ENCODE measurements at regions not wholly inside any gene's neighbourhood (a gene's known extent, or its start where the extent isn't known, plus 50 kb on each side); places are given as distances from the start of the nearest gene placed in this dataset.

DNA sequence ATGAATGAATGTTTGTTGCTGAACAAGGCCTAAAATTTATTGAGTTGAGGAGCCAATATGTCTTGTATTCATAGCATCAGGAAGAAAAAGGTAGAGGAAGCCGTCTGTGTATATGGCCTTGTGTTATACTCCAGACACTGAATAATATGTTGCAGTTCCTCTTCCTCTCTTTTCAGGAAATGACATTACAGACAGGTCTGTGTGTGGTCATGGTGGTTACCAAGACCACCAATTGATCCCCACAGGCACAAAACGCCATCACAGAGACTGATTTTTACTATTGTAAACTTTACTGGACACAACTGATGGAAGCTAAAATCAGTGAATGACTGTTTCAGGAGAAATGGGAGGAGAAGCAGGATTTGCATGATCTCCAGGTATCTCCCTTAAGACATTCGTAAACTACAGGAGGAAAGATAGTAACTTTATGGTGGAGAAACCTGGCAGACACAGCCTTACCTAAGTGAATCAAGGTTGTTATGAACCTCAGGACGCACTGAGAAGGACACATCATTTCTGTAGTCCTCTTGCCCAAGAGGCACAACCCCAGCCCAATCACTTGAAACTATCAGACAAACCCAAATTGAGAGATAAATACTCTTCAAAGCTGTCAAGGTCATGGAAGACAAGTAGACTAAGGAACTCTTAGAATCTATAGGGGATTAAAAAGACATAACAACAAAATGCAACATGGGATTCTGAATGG, 334.1 kb upstream of the RGS6 start:
- DNase-seq (ENCODE audit: low read depth in 2 of 2): no peak

DNA sequence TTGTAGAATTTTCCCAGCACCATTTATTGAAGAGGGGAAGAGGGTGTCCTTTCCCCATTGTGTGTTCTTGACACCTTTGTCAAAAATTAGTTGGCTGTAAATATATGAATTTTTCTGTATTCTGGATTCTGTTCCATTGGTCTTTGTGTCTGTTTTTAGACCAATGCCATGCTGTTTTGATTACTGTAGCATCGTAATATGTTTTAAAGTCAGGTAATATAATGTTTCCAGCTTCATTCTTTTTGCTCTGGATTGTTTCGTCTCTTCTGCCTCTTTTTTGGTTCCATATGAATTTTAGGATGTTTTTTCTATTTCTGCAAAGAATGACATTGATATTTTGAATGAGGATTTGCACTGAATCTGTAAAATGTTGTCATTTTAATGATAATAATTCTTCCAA, 331.9 kb upstream of the RGS6 start:
- DNase-seq (ENCODE audit: low read depth in 2 of 2): no peak

DNA sequence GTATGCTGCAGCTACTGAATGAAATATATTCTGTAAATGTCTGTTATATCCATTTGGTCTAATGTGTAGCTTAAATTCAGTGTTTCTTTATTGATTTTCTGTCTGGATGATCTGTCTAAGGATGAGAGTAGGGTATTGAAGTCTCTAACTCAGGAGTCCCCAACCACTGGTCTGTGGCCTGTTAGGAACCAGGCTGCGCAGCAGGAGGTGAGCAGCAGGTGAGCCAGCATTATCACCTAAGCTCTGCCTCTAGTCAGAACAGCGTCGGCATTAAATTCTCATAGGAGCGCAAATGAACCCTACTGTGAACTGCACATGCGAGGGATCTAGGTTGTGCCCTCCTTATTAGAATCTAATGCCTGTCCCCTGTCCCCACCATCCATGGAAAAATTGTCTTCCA, 329.7 kb upstream of the RGS6 start:
- DNase-seq (ENCODE audit: low read depth in 2 of 2): no peak

DNA sequence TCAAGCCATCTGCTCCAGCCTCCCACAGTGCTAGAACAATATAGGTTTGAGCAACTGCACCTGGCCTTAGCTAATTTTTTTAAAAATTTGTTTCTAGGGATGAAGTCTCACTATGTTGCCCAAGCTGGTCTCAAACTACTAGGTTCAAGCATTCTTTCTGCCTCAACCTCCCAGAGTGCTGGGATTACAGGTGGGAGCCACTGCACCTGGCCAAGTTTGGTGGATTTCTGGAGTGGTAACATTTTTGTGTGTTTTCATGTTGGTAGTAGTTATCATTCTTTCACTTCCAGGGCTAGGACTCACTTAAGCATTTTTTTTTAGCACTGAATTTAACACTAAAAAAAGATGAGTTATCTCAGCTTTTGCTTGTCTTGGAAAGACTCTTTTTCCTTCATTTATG, 328.0 kb upstream of the RGS6 start:
- no peak for DNase-seq (ENCODE audit: low read depth in 2 of 2)

DNA sequence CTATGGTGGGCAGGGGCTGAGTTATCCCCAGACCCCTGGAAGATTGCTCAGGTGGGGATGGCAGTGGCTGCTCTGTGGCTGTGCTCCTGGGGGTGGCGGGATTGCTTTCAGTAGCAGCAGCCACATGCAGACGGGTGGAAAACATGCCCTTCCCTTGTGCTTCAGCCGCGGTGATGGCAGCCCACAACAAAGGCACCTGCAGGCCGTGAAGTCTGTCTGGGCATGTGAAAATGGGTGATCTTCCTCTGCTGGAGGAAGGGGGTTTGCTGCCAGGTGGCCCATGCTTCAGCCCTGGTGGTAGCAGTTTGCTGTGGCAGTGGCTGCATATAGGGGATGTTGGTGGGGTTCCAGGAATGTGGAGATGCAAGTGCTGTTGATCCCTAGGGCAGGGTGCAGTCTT, 326.2 kb upstream of the RGS6 start:
- DNase-seq (ENCODE audit: low read depth in 2 of 2): no peak

DNA sequence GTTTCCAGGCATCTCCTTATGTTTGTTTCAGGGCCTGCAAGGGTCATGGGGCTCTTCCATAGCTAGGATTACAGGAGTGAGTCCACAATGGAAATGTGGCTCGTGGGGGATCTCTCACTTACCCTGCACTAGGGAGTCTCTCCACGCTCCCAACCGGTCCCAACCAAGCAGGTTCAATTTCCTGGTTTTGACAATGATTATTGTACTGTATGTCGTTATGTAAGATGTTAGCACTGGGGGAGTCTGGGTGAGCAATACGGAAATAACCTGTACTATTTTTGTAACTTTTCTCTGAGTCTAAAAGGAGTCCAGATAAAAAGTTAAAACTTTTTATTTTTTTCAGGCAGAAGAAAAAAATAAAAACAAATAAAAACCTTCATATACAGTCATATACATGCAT, 325.7 kb upstream of the RGS6 start:
- DNase-seq (ENCODE audit: low read depth in 2 of 2): no peak

DNA sequence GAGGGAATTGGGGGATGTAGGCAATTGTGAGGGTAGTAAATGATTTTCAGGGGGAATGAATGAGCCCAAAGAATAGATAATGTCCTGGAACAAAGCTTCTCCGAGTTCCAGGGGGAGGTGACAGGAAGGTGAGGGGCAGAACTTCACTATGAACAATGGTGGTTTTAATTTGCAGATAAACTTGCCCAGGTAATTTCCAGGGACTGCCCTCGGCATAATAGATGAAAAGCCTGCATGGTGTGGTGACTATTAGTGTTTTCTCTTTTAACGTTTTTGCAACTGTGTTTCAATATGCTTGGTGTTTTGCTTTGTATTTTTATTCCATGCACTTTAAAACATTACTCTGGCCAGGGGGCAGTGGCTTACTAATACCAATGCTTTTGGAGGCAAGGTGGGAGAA, 325.2 kb upstream of the RGS6 start:
- DNase-seq (ENCODE audit: low read depth in 2 of 2): no peak

DNA sequence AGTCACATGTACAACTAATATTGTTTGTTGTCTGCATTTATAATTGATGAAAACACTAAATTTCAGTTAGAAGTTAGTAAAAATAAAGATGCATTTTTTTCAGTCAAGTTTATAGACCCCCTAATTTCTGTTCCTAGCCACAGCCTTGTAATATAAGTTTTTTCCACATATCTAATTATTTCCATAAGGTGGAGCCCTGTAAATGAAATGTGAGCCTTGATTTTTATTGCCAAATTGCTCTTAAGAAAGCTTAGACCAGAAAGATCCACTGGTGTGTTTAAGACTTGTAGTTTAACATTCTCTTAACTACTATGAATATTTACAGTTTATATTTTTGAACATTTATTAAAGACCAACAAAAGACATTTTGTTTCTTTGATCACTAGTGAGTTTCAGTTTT, 322.1 kb upstream of the RGS6 start:
- no peak for DNase-seq (ENCODE audit: low read depth in 2 of 2)

DNA sequence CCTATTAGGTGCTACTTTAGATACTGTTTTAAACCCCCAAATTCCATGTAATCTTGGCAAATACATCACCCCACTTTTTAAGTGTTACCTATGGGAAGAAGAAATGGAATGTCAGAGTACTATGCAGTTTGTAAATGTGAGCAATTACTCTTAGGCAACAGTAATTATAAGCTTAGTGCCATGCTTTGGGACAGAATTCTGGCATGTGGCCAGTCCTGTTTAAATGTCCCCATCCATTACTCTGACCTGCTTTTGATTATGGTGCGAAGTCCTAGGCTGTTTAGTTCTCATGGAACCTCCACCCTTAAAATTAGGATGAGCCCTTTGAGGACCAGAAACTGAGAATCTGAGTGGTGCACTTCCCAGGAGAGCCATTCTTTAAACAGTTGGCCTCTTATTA, 321.4 kb upstream of the RGS6 start:
- DNase-seq (ENCODE audit: low read depth in 2 of 2): no peak

DNA sequence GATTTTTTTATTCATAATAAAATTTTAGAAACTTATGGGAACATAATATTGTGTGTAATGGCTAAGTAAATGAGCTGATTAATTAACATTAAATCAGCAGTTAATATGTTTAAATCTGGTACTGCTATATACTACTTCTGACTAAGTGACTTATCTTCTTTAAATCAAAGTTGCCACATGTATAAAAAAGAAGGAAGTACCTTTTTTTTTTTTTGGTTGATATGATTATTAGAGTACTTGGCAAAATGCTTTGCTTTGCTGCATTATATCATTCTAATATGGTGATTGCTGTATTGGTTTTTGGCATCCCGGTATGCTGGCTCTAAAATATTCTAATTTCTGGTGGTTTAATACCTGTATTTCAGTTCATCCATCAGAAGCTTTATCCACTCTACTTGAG, 319.1 kb upstream of the RGS6 start:
- DNase-seq (ENCODE audit: low read depth in 2 of 2): no peak

DNA sequence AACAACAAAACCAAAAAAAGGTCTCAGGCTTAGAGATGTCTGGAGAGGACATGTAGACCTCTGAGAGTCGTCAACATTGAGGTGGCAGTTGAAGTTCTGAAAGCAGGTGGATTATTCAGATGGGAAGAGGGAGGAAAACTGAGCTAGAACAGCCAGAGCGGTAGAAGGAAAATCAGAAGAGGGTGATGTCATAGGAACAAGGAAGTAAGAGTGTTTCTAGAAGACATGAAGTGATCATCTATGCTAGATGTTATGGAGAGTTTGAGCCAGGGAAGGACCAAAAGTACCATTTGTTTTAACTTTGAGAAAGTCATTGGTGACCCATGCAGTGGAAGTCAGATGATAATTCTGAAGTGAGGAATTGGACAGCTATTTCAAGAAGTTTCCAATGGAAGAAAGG, 316.2 kb upstream of the RGS6 start:
- DNase-seq (ENCODE audit: low read depth in 2 of 2): no peak

DNA sequence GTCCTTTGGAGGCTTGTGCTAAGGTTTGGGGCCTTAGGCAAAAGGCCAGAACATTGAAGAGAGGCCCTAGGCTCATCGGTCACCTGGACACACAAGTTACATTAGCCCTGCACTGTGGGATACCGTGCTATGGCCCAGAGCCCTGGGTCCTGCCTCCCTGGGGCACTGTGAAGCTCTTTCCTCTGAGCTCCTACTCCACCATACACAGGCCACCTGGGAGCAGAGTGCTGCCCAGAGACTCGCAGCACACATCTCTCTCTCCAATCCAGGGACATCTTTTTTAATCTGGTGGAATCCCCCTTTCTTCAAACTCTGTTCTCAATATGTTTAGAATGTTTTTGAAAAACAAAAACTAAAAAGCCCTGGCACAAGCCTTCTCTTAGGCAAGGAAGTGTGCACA, 314.2 kb upstream of the RGS6 start:
- DNase-seq (ENCODE audit: low read depth in 2 of 2): no peak

DNA sequence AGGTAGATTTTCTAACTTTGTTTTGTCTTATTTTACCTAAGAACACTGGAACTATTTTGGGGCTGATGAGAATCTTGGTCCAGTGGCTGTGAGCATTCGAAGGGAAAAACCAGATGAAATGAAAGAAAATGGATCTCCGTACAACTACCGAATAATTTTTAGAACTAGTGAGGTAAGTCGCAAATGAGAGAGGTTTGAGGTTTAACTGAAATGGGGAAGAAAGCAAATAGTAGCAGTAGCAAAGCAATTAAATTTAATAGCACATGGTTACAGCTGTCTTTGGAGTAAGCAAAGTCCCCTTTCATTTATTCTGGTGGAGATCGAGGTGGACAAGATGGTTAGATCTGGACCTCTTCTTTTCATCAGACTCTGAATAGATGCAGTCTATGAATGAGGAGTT, 313.5 kb upstream of the RGS6 start:
- no peak for DNase-seq (ENCODE audit: low read depth in 2 of 2)

DNA sequence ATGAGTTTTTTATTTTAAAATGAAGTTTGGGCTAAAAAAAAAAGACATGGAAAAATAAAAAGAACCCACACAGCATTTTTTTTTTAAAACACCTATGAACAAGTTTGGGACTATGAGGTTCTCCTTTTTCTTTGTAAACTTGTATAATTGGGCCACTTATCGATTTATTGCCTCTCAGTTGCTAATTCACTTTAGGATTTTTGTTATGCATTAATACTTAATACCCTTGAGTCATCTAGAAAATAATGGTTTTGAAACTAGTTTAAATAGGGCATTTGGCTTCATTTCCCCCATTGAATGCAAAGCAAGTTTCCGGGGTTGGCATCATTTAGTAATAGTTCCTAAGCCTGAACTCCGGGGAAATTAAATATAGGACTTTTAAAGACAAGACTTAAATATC, 312.8 kb upstream of the RGS6 start:
- no peak for DNase-seq (ENCODE audit: low read depth in 2 of 2)

DNA sequence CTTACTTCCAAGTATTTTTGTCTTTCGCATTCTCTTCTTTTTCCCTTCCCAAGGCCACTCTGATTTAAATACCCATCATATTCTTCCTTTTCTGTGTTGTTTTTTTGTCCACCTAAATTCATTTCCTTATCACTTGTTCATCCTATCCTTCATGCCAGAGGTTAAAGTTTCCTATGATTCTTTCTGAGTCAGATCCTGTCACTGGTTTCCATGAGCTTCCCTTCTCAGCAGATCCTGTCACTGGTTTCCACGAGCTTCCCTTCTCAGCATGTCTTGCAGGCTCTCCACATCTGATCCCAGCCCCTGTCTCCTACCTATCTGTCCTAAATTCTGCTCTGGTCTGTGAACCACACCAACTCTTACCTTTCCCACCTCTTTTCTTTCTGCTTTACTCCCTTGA, 311.8 kb upstream of the RGS6 start:
- no peak for DNase-seq (ENCODE audit: low read depth in 2 of 2)

DNA sequence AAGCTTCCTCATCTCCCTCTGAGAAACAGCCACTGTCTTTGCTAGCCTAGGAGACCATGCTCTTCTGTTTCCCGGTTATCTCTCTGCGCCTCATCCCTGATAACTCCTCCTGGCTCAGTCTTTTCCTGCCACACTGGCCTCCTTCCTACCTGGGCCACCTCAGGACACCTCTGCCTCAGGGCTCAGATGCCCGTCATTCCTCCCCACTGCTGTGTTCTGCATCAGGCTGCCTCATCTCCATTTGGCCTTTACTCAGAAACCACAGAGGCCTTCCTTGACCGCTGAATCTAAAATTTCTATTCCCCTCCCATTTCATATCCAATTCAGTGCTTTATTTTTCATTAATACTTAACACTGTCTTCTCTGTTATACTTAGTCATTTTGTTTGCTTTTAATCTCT, 311.0 kb upstream of the RGS6 start:
- no peak for DNase-seq (ENCODE audit: low read depth in 2 of 2)

DNA sequence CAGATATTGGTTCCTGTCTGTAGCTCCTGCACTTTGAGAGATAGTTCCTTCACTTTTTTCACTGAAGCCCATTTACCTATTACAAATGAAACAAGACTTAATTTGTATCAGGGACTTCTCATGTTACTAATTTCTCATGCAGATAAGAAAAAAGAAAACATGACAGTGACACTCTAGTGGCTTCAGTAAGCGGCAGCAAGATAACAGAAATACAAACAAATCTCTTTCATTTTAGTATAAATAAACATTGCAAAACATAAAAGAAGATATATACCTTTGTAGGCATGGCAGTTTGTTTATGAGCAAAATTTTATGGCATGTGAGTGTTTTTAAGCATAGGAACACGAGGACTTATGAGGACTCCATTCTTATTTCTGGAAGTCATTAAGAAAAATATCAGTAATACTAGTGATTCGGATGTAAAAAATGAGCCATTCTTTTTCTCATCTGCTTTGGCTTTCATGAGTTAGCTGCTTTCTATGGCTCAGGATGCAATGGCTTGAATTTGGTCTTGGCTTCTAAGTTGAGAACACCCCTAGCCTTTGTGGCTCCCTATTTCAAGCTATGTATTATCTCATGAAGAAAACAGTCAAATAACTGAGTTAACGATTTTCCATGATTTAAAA, 310.1 kb upstream of the RGS6 start:
- no peak for DNase-seq (ENCODE audit: low read depth in 2 of 2)

DNA sequence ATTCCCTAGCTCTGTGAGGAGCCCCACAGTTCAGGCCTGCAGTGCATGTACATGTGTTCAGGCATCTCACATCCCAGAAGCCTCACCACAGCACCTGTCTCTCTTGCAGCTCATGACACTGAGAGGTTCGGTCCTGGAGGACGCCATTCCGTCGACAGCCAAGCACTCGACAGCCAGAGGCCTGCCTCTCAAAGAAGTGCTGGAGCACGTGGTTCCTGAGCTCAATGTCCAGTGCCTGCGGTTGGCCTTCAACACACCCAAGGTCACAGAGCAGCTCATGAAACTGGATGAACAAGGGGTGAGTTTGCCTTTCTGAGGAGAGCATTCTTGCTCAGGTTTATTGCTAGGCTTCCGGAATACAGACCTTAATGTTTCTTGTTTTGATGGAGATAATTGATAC, 308.3 kb upstream of the RGS6 start:
- no peak for DNase-seq (ENCODE audit: low read depth in 2 of 2)

DNA sequence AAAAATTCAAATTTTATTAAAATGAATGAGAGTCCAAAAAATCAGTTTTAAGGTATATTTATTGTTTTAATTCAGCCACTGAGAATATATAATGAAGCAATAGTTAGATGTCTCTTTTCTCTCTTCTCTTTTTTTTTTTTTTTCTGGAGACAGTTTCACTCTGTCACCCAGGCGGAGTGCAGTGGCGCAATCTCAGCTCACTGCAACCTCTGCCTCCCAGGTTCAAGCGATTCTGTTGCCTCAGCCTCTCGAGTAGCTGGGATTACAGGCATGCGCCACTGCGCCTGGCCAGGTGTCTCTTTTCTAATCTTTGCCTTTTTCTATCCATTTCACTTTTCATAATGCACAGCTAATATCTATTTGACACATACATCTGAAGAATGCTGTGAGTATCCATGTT, 307.1 kb upstream of the RGS6 start:
- DNase-seq (ENCODE audit: low read depth in 2 of 2): no peak

DNA sequence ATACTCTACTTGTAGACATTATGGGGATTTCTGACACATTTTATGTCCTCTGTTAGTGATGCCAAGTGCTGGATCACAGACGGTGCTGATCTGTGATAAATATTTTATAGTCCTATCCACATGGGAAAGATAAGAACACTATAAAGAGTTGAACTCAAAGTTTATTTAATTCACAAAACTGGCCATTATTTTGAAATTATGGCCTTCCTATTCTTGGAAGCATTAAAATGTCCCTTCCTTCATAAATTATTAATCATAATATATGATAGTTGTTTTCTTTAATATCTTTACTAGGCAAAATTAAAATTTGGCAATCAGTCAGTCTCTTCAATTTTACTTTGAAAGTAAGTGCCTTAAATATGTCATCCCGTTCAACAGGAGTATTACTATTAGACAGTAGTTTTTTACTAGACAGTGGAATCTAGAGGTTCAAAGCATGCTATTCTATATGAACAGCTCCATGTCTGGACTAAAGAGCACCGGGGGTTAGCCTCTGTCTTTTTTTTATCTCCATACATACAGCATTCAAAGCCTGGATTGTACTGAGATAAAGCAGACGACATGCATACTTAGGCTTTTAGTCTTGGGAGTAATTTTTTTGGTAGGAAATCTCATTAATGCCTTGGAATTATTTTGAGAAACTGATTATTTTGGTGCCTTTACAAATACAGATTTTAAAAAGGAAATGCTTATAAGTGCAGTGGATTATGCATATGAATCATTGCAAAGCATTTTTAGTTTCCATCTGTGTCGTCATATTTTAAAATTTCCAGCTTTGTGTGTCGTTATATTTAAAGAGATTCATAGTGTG, 306.1 kb upstream of the RGS6 start:
- DNase-seq (ENCODE audit: low read depth in 2 of 2): no peak

DNA sequence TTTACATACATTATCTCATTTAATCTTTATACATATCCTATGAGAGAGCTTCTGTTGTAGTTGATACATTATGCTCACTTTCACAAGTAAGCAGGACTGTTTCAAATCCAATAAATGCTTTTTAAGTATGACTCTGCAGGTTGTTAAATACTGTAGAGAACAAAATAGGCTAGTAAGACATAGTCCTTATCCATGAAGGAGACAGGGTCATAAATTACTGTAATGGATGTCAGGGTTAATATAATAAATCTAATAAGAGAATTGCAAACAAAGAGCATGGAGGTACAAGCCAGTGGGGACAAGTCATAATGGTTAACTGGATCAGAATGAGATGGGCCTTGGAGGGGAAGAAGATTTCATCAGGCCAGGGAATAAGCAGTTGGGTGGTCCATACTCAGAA, 303.8 kb upstream of the RGS6 start:
- no peak for DNase-seq (ENCODE audit: low read depth in 2 of 2)

DNA sequence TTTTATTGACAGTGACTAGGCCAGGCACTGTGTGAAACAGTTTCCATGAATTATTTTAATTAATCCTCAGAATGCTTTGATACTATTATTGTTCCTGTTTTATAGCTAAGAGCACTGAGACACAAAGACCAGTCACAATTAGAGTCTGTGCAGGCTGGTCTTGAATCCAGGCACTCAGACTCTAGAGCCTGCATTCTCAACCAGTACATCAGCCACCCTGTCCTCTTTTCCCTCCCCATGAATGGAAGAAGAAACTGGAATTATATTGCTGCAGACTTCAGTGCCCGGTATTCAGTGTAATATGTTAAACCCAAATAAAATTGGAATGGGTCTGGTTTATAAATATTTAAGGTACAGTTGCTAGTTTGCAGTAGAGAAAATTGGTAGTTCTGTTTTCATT, 303.0 kb upstream of the RGS6 start:
- no peak for DNase-seq (ENCODE audit: low read depth in 2 of 2)

DNA sequence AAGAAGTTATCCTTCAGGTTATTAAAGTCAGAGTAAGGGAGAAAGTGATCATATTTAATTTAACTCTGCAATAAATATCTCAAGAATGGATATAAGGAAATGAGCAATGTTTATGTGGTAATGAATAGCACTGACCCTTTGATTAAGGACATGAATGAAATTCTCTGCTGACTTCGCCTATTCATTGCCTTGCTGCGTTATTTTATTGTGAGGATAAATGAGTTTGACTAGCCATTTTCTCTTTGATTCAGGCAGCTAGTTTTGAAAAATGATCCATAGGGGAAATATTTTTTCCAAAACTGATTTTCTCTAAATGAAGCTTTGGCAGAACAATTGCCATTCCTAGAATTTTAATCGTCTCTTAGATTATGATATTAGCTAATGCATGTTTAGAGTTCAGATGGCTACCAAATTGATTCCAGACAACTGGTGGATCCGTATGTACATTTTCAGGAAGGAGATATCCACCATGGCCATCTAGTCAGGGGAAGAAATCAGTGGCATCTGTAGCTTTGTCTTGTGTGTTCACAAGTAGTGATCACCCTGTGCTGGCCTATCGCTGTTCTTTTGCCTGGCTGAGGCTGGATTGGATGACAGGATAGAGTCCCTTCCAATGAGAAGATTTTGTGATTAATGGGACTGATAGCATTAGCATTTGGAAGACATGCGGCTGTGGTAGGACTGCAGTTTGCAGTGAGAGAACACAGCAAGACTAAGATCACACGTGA, 302.3 kb upstream of the RGS6 start:
- DNase-seq (ENCODE audit: low read depth in 2 of 2): no peak

Measured in stimulated activated CD8-positive, alpha-beta memory T cell treated with anti-CD3 and anti-CD28 coated beads, Interleukin-7, amount 100 ng/mL, for 4 hours (primary cell).